ENCODE measurements at regions not wholly inside any gene's neighbourhood (a gene's known extent, or its start where the extent isn't known, plus 50 kb on each side); places are given as distances from the start of the nearest gene placed in this dataset.

GRCh38 chr4:23680671-23681518 lies 209.0 kb downstream of the PPARGC1A start:
- no peak for TF ChIP-seq POLR2AphosphoS5 (IDR thresholded peaks at IDR 0.05)
- no peak for TF ChIP-seq CTCF (IDR thresholded peaks at IDR 0.05)
- TF ChIP-seq POLR2A (IDR thresholded peaks at IDR 0.05), result no peak
- DNase-seq (ENCODE audit: low spot score), result no peak
- H3K27ac ChIP-seq, result no peak overlapping the region
- H3K27me3 ChIP-seq (replicated peaks; ENCODE audit: insufficient read depth), result no peaks in the 10 kb centered on the region
- H3K36me3 ChIP-seq, result no peaks in the 10 kb centered on the region
- no peaks in the 10 kb centered on the region for H3K9me3 ChIP-seq
- H3K4me3 ChIP-seq, result no peak overlapping the region
- 43% methylated on average over 2 of the region's 2 CpGs for WGBS
- H3K4me1 ChIP-seq (replicated peaks), result no peaks in the 10 kb centered on the region
- intact Hi-C loops (cut with DNase I), result loop anchor here (10.0 kb wide), 1 partner anchor 734 kb away; no protein-coding TSS in a partner anchor

- DNase-seq (ENCODE audit: low spot score), result no peak
- no peaks in the 10 kb centered on the region for H3K9me3 ChIP-seq
- no peak overlapping the region for H3K4me3 ChIP-seq
- no peaks in the 10 kb centered on the region for H3K36me3 ChIP-seq
- H3K27ac ChIP-seq, result no peak overlapping the region
- no peaks in the 10 kb centered on the region for H3K27me3 ChIP-seq (replicated peaks; ENCODE audit: insufficient read depth)
- TF ChIP-seq POLR2AphosphoS5 (IDR thresholded peaks at IDR 0.05) (no peak), CTCF (IDR thresholded peaks at IDR 0.05) (no peak), POLR2A (IDR thresholded peaks at IDR 0.05) (no peak)
- no peaks in the 10 kb centered on the region for H3K4me1 ChIP-seq (replicated peaks)
- 42% methylated on average over 1 of the region's 1 CpG for WGBS
- intact Hi-C loops (cut with DNase I), result no loop called here
Observed at GRCh38 chr4:23674694-23675093, 215.2 kb downstream of the PPARGC1A start.

GRCh38 chr4:23667659-23668058 lies 222.2 kb downstream of the PPARGC1A start:
- no peak for TF ChIP-seq POLR2AphosphoS5 (IDR thresholded peaks at IDR 0.05)
- TF ChIP-seq CTCF (IDR thresholded peaks at IDR 0.05), result no peak
- TF ChIP-seq POLR2A (IDR thresholded peaks at IDR 0.05), result no peak
- 84% methylated on average over 3 of the region's 3 CpGs for WGBS
- Histone ChIP-seq H3K27me3 (replicated peaks; ENCODE audit: insufficient read depth) (no peaks in the 10 kb centered on the region), H3K9me3 (no peaks in the 10 kb centered on the region), H3K4me1 (replicated peaks) (no peaks in the 10 kb centered on the region), H3K36me3 (no peaks in the 10 kb centered on the region), H3K4me3 (no peak overlapping the region), H3K27ac (no peak overlapping the region)
- DNase-seq (ENCODE audit: low spot score), result no peak
- intact Hi-C loops (cut with DNase I), result no loop called here

GRCh38 chr4:23660865-23661264 lies 229.0 kb downstream of the PPARGC1A start:
- Histone ChIP-seq H3K27me3 (replicated peaks; ENCODE audit: insufficient read depth) (no peaks in the 10 kb centered on the region), H3K4me1 (replicated peaks) (no peaks in the 10 kb centered on the region), H3K36me3 (no peaks in the 10 kb centered on the region), H3K27ac (no peak overlapping the region), H3K9me3 (no peaks in the 10 kb centered on the region), H3K4me3 (no peak overlapping the region)
- WGBS, result 87% methylated on average over 2 of the region's 2 CpGs
- TF ChIP-seq POLR2AphosphoS5 (IDR thresholded peaks at IDR 0.05), result no peak
- TF ChIP-seq POLR2A (IDR thresholded peaks at IDR 0.05), result no peak
- TF ChIP-seq CTCF (IDR thresholded peaks at IDR 0.05), result no peak
- DNase-seq (ENCODE audit: low spot score), result no peak
- intact Hi-C loops (cut with DNase I), result no loop called here

- no peaks in the 10 kb centered on the region for H3K36me3 ChIP-seq
- H3K4me3 ChIP-seq, result no peak overlapping the region
- intact Hi-C loops (cut with DNase I), result no loop called here
- WGBS, result 73% methylated on average over 1 of the region's 1 CpG
- no peak for TF ChIP-seq POLR2AphosphoS5 (IDR thresholded peaks at IDR 0.05)
- no peak for TF ChIP-seq CTCF (IDR thresholded peaks at IDR 0.05)
- no peak for TF ChIP-seq POLR2A (IDR thresholded peaks at IDR 0.05)
- H3K4me1 ChIP-seq (replicated peaks), result no peaks in the 10 kb centered on the region
- DNase-seq (ENCODE audit: low spot score), result no peak
- H3K9me3 ChIP-seq, result no peaks in the 10 kb centered on the region
- H3K27ac ChIP-seq, result no peak overlapping the region
- H3K27me3 ChIP-seq (replicated peaks; ENCODE audit: insufficient read depth), result no peaks in the 10 kb centered on the region
Observed at GRCh38 chr4:23654791-23655190, 235.1 kb downstream of the PPARGC1A start.

Measured in prostate gland (tissue), 2 donors.